ENCODE measurements at regions not wholly inside any gene's neighbourhood (a gene's known extent, or its start where the extent isn't known, plus 50 kb on each side); places are given as distances from the start of the nearest gene placed in this dataset.

DNA sequence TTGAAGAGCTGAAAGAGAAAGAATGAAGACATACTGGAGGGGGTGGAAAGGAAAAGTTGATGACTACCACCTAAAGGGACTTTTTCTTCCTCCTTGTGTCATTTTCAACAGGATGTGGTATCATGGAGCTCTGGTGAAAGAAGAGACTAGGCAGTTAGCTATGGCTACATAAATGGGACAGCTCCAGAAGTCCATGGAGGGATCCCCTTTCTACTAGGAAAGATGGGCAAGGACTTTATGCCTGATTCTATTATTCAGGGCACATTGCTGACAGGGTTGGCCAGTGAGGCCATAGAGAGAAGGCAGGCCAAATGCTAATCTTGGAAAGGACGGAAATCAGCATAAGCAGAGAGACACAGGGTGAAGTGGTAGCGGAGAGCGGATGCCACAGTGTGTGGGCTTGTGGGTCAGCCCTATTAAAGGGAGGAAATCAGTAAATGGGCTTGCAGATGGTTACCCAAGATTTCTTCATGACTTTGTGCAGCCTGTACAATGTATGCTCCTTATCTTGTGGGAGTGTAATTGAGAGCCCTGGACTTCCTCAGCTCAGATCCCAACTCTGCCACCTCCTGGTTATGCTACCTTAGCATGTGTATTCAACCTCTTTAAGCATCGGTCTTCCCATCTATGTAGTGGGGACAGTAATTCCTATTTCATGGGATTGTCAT lies 77.4 kb upstream of the TMEM170B start:
- TF ChIP-seq, protein P1, sequence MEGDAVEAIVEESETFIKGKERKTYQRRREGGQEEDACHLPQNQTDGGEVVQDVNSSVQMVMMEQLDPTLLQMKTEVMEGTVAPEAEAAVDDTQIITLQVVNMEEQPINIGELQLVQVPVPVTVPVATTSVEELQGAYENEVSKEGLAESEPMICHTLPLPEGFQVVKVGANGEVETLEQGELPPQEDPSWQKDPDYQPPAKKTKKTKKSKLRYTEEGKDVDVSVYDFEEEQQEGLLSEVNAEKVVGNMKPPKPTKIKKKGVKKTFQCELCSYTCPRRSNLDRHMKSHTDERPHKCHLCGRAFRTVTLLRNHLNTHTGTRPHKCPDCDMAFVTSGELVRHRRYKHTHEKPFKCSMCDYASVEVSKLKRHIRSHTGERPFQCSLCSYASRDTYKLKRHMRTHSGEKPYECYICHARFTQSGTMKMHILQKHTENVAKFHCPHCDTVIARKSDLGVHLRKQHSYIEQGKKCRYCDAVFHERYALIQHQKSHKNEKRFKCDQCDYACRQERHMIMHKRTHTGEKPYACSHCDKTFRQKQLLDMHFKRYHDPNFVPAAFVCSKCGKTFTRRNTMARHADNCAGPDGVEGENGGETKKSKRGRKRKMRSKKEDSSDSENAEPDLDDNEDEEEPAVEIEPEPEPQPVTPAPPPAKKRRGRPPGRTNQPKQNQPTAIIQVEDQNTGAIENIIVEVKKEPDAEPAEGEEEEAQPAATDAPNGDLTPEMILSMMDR (IDR thresholded peaks at IDR 0.05; ENCODE audit: low read depth, low read length, poor library complexity, severe bottlenecking) = no peak
- no peak for TF ChIP-seq EZH2phosphoT487 (IDR thresholded peaks at IDR 0.05; ENCODE audit: borderline replicate concordance, low read length)
